ENCODE measurements at regions not wholly inside any gene's neighbourhood (a gene's known extent, or its start where the extent isn't known, plus 50 kb on each side); places are given as distances from the start of the nearest gene placed in this dataset.

DNA sequence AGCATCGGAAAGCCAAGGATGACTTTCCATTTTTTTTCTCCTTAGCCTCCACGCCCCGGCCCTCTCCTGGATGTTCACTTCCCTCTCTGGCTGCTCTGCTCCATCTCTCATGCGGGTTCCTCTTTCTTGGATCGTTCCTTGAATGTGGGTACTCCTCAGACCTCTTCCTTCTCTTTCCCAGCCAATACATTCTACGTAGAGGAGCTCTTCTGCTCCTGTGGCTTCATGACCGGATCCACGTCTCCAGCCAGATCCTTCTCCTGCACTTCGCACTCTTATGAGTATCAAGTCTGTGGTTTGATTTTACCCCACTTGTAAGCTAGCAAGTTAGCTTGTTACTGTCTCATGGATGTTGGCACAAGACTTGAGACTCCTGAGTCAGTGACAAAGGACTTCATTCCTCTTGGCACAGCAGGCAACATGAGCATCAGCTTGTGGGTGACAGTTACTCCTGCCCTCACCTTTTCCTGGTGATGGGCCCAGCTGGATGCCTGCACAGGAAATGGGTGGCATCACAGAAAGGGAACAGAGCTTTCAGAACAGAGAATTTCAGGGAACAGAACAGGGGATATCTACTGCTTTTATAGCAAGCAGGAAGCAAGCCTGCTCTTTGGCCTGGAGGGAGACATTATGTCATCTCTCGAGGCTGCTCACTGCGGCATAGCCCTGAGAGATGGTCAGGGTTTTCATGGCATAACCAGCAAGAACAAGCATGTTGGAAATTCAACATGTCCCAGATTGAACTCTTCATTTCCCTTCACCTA, 100.1 kb upstream of the KIF26B start:
- H3K9ac ChIP-seq (replicated peaks; ENCODE audit: extremely low read depth, insufficient read depth, low read length) = no peak overlapping the region
- no peak for TF ChIP-seq POLR2A (IDR thresholded peaks at IDR 0.05; ENCODE audit: low read depth, low read length)
- TF ChIP-seq, protein P1, sequence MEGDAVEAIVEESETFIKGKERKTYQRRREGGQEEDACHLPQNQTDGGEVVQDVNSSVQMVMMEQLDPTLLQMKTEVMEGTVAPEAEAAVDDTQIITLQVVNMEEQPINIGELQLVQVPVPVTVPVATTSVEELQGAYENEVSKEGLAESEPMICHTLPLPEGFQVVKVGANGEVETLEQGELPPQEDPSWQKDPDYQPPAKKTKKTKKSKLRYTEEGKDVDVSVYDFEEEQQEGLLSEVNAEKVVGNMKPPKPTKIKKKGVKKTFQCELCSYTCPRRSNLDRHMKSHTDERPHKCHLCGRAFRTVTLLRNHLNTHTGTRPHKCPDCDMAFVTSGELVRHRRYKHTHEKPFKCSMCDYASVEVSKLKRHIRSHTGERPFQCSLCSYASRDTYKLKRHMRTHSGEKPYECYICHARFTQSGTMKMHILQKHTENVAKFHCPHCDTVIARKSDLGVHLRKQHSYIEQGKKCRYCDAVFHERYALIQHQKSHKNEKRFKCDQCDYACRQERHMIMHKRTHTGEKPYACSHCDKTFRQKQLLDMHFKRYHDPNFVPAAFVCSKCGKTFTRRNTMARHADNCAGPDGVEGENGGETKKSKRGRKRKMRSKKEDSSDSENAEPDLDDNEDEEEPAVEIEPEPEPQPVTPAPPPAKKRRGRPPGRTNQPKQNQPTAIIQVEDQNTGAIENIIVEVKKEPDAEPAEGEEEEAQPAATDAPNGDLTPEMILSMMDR (IDR thresholded peaks at IDR 0.05; ENCODE audit: extremely low read depth in 1 of 2, insufficient read depth in 1 of 2, low read depth in 1 of 2, low read length in 2 of 2) = no peak
- no peaks in the 10 kb centered on the region for H3K4me1 ChIP-seq (ENCODE audit: control insufficient read depth, extremely low read depth, insufficient read depth, low read length)
- DNase-seq (ENCODE audit: low read depth, low spot score) (no peak), FAIRE-seq (peak; percentile 31)
- BruUV-seq (replicated peaks) = no TSS peak
- no peaks in the 10 kb centered on the region for H3K36me3 ChIP-seq (ENCODE audit: control insufficient read depth in 2 of 2, extremely low read depth in 1 of 2, insufficient read depth in 2 of 2, low read length in 2 of 2)
- H3K9me1 ChIP-seq (replicated peaks; ENCODE audit: control insufficient read depth, extremely low read depth, insufficient read depth, low read length) = no peaks in the 10 kb centered on the region
- dilution Hi-C loops (cut with MboI; ENCODE audit: extremely low pct_ligation_motif_present, low sequenced_read_pairs) = no loop called here
- no peaks in the 10 kb centered on the region for H3K79me2 ChIP-seq (ENCODE audit: control insufficient read depth, insufficient read depth, low read length)
- H4K20me1 ChIP-seq (replicated peaks; ENCODE audit: control insufficient read depth, extremely low read depth, insufficient read depth, low read length) = no peaks in the 10 kb centered on the region
- no peaks in the 10 kb centered on the region for H3K27me3 ChIP-seq (ENCODE audit: control insufficient read depth in 2 of 2, insufficient read depth in 2 of 2, low read length in 2 of 2)
- H3K4me3 ChIP-seq (replicated peaks in 1 of 3; ENCODE audit: insufficient read depth in 1 of 3, low read depth in 1 of 3, low read length in 3 of 3) = no peak overlapping the region
- ChIA-PET POLR2A (no interaction called here), CTCF (interaction anchor here (4.6 kb wide), 1 partner anchor 12 kb away, joined by 18 read pairs; no protein-coding TSS in a partner anchor)
- no peaks in the 10 kb centered on the region for H3K9me3 ChIP-seq (replicated peaks; ENCODE audit: control insufficient read depth, insufficient read depth, low read length)
- H2AFZ ChIP-seq (ENCODE audit: low read depth, low read length) = no peak overlapping the region
- no peak overlapping the region for H3K27ac ChIP-seq (ENCODE audit: insufficient read depth, low read depth, low read length)
- intact Hi-C loops (cut with micrococcal nuclease) = no loop called here
- no peak overlapping the region for H3K4me2 ChIP-seq (ENCODE audit: insufficient read depth, low read length)

DNA sequence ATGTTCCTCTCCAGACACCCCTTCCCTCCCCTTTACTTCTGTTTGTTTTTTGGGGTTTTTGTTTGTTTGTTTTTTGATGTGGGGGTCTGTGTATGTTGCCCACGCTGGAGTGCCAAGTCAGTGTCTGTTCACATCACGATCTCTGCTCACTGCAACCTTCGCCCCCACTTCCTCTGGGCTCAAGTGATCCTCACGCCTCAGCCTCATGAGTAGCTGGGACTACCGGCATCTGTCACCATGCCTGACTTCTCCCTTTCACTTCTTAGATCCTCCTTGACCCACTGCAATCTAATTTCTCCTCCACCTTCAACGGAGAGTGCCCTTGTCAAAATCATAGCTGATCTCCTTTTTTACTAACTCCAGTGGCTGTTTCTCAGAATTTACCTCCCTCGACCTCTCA, 100.7 kb upstream of the KIF26B start:
- Histone ChIP-seq H3K79me2 (ENCODE audit: control insufficient read depth, insufficient read depth, low read length) (no peaks in the 10 kb centered on the region), H3K9me3 (replicated peaks; ENCODE audit: control insufficient read depth, insufficient read depth, low read length) (no peaks in the 10 kb centered on the region), H3K4me3 (replicated peaks in 1 of 3; ENCODE audit: insufficient read depth in 1 of 3, low read depth in 1 of 3, low read length in 3 of 3) (no peak overlapping the region), H2AFZ (ENCODE audit: low read depth, low read length) (no peak overlapping the region), H3K9me1 (replicated peaks; ENCODE audit: control insufficient read depth, extremely low read depth, insufficient read depth, low read length) (no peaks in the 10 kb centered on the region), H3K27me3 (ENCODE audit: control insufficient read depth in 2 of 2, insufficient read depth in 2 of 2, low read length in 2 of 2) (no peaks in the 10 kb centered on the region), H3K4me1 (ENCODE audit: control insufficient read depth, extremely low read depth, insufficient read depth, low read length) (no peaks in the 10 kb centered on the region), H3K4me2 (ENCODE audit: insufficient read depth, low read length) (no peak overlapping the region), H4K20me1 (replicated peaks; ENCODE audit: control insufficient read depth, extremely low read depth, insufficient read depth, low read length) (no peaks in the 10 kb centered on the region), H3K36me3 (ENCODE audit: control insufficient read depth in 2 of 2, extremely low read depth in 1 of 2, insufficient read depth in 2 of 2, low read length in 2 of 2) (no peaks in the 10 kb centered on the region), H3K27ac (ENCODE audit: insufficient read depth, low read depth, low read length) (no peak overlapping the region), H3K9ac (replicated peaks; ENCODE audit: extremely low read depth, insufficient read depth, low read length) (no peak overlapping the region)
- ChIA-PET POLR2A (no interaction called here), CTCF (interaction anchor here (4.6 kb wide), 1 partner anchor 11 kb away, joined by 18 read pairs; no protein-coding TSS in a partner anchor)
- dilution Hi-C loops (cut with MboI; ENCODE audit: extremely low pct_ligation_motif_present, low sequenced_read_pairs) (no loop called here), intact Hi-C loops (cut with micrococcal nuclease) (no loop called here)
- TF ChIP-seq FOS (IDR thresholded peaks at IDR 0.05; ENCODE audit: borderline replicate concordance, insufficient read depth, low read length) (no peak), EZH2 (IDR thresholded peaks at IDR 0.05; ENCODE audit: borderline replicate concordance, low read depth, low read length, severe bottlenecking) (no peak), POLR2AphosphoS5 (IDR thresholded peaks at IDR 0.05; ENCODE audit: insufficient read depth, low read depth, low read length) (no peak)
- TF ChIP-seq, protein P2, sequence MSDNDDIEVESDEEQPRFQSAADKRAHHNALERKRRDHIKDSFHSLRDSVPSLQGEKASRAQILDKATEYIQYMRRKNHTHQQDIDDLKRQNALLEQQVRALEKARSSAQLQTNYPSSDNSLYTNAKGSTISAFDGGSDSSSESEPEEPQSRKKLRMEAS (IDR thresholded peaks at IDR 0.05; ENCODE audit: insufficient read depth, insufficient read length) = no peak
- no TSS peak for BruUV-seq (replicated peaks)
- DNase-seq (ENCODE audit: low read depth, low spot score) (no peak), FAIRE-seq (no peak)
